HCT116 (cell line): ENCODE measurements at regions not wholly inside any gene's neighbourhood (a gene's known extent, or its start where the extent isn't known, plus 50 kb on each side); places are given as distances from the start of the nearest gene placed in this dataset.

Source experiments
- ATAC-seq: fragments of 200-7000 bp; cut with Tn5 transposase; 2 replicates; pipeline ENCODE4 v1.9.1; 2020; ENCODE audit warnings: mild to moderate bottlenecking, moderate library complexity
- BruUV-seq: library from RNA; stranded (reverse); fragments of 400-500 nt; replicated peaks from 2 replicates; lab custom pipeline; 2021; lab: Mats Ljungman, UMichigan
- CTCF ChIA-PET: fragments of 300-600 bp; sonication (Branson Sonifier 250); formaldehyde crosslinking; loops from one replicate; lab custom pipeline; 2021; ENCODE audit warnings: antibody characterized with exemption; lab: Charles Lee
- POLR2A ChIA-PET: fragments of 300-600, 350-600 bp; sonication (Branson Sonifier 250); formaldehyde crosslinking; loops from one replicate; lab custom pipeline; 2021; ENCODE audit warnings: antibody characterized with exemption; lab: Charles Lee
- RAD21 ChIA-PET, 2 experiments: fragments of 300-600 bp; sonication (Branson Sonifier 250); formaldehyde crosslinking; loops; one replicate each; lab custom pipeline; 2023; ENCODE audit warnings: low total read pairs in 2 of 2; ENCODE audit not compliant: uncharacterized antibody in 2 of 2, unreplicated experiment in 2 of 2, low non-redundant PET in 1 of 2; lab: Charles Lee
- DNase-seq: peaks from one replicate; pipeline ENCODE4 v3.0.0-alpha.2; 2010; ENCODE audit warnings: low read depth, low spot score
- H2AFZ ChIP-seq: fragments of 200-600 bp; shearing (Covaris generic), sonication (generic); 2 replicates; pipeline ENCODE4 v1.6.1; 2017; ENCODE audit warnings: low read depth, mixed run types, mixed read lengths, antibody characterized with exemption, low read length; ENCODE audit not compliant: poor library complexity, severe bottlenecking
- H3K27ac ChIP-seq: 2 replicates; pipeline ENCODE4 v1.5.1; 2012; ENCODE audit warnings: low read depth, low read length
- H3K27me3 ChIP-seq: fragments of 200-600 bp; sonication (generic); 2 replicates; pipeline ENCODE4 v1.6.1; 2016; ENCODE audit warnings: mixed run types, low read length, mixed read lengths; ENCODE audit not compliant: insufficient read depth
- H3K36me3 ChIP-seq, 2 experiments: fragments of 200-500 bp in 1 of 2; fragments of 200-600 bp in 1 of 2; sonication (Bioruptor generic) in 1 of 2; sonication (generic) in 1 of 2; 2 replicates each; pipeline versions ENCODE4 v1.5.1 to v1.6.1; 2014 to 2016; ENCODE audit warnings: low read length in 2 of 2, inconsistent platforms in 1 of 2, mixed read lengths in 1 of 2, mixed run types in 1 of 2; ENCODE audit not compliant: insufficient read depth in 2 of 2, control insufficient read depth in 1 of 2
- H3K4me1 ChIP-seq, 2 experiments: fragments of 200-600 bp in 1 of 2; sonication (generic) in 1 of 2; 2 replicates each; pipeline versions ENCODE4 v1.5.1 to v1.6.1; 2012 to 2017; ENCODE audit warnings: low read length in 2 of 2, inconsistent platforms in 1 of 2, mild to moderate bottlenecking in 1 of 2, mixed read lengths in 1 of 2, mixed run types in 1 of 2, moderate library complexity in 1 of 2; ENCODE audit not compliant: insufficient read depth in 2 of 2, control insufficient read depth in 1 of 2
- H3K4me2 ChIP-seq: fragments of 200-600 bp; sonication (generic); 2 replicates; pipeline ENCODE4 v1.6.1; 2017; ENCODE audit warnings: mixed run types, low read length, mixed read lengths
- H3K4me3 ChIP-seq, 2 experiments: fragments of 200-600 bp in 1 of 2; sonication (generic) in 1 of 2; replicated peaks in 1 of 2; 2 replicates each; pipeline ENCODE4 v1.5.1; 2011 to 2016; ENCODE audit warnings: low read length in 2 of 2, control low read depth in 1 of 2, low read depth in 1 of 2, mild to moderate bottlenecking in 1 of 2, mixed read lengths in 1 of 2, mixed run types in 1 of 2
- H3K79me2 ChIP-seq: fragments of 200-600 bp; sonication (generic); 2 replicates; pipeline ENCODE4 v1.6.1; 2017; ENCODE audit warnings: mild to moderate bottlenecking, mixed run types, low read length, moderate library complexity, mixed read lengths; ENCODE audit not compliant: insufficient read depth
- H3K9ac ChIP-seq: fragments of 200-600 bp; sonication (generic); 2 replicates; pipeline ENCODE4 v1.6.1; 2016; ENCODE audit warnings: low read length, mixed read lengths
- H3K9me2 ChIP-seq: fragments of 200-600 bp; sonication (generic), shearing (Covaris generic); 2 replicates; pipeline ENCODE4 v1.6.1; 2017; ENCODE audit warnings: mixed run types, mild to moderate bottlenecking, moderate library complexity; ENCODE audit not compliant: insufficient read depth
- H3K9me3 ChIP-seq, 2 experiments: fragments of 200-500 bp in 1 of 2; fragments of 200-600 bp in 1 of 2; sonication (Bioruptor generic) in 1 of 2; sonication (generic) in 1 of 2; 2 replicates each; pipeline ENCODE4 v1.6.1; 2014 to 2017; ENCODE audit warnings: low read length in 2 of 2, mixed read lengths in 2 of 2, inconsistent platforms in 1 of 2, low read depth in 1 of 2, mild to moderate bottlenecking in 1 of 2, mixed run types in 1 of 2, moderate library complexity in 1 of 2; ENCODE audit not compliant: control insufficient read depth in 1 of 2, insufficient read depth in 1 of 2
- H4K20me1 ChIP-seq: fragments of 200-600 bp; sonication (generic), shearing (Covaris generic); 2 replicates; pipeline ENCODE4 v1.6.1; 2017; ENCODE audit warnings: mixed run types, mild to moderate bottlenecking, moderate library complexity; ENCODE audit not compliant: insufficient read depth
- ATF3 ChIP-seq: IDR thresholded peaks from 2 replicates; pipeline ENCODE4 v1.6.1; 2012
- CBX3 ChIP-seq: IDR thresholded peaks from 2 replicates; pipeline ENCODE4 v1.6.1; 2012; ENCODE audit warnings: low read depth
- CEBPB ChIP-seq: IDR thresholded peaks from 2 replicates; pipeline ENCODE4 v1.6.1; 2012; ENCODE audit warnings: low read depth
- CTCF ChIP-seq, 3 experiments: fragments of 200-600 bp in 1 of 3; sonication (generic) in 1 of 3; IDR thresholded peaks in 2 of 3; conservative IDR thresholded peaks in 1 of 3; 2 replicates each; pipeline ENCODE4 v1.5.1; 2012 to 2017; ENCODE audit warnings: low read depth in 2 of 3, low read length in 2 of 3, antibody characterized with exemption in 1 of 3, borderline replicate concordance in 1 of 3, control low read depth in 1 of 3, mild to moderate bottlenecking in 1 of 3, mixed read lengths in 1 of 3, mixed run types in 1 of 3, moderate library complexity in 1 of 3; ENCODE audit not compliant: insufficient read depth in 1 of 3
- EGR1 ChIP-seq: IDR thresholded peaks from 2 replicates; pipeline ENCODE4 v1.6.1; 2012; ENCODE audit warnings: low read depth
- ELF1 ChIP-seq: IDR thresholded peaks from 2 replicates; pipeline ENCODE4 v1.6.1; 2012; ENCODE audit warnings: low read depth, borderline replicate concordance
- EZH2 ChIP-seq: fragments of 200-600 bp; sonication (generic); IDR thresholded peaks from 2 replicates; pipeline ENCODE4 v1.6.1; 2017; ENCODE audit warnings: antibody characterized with exemption, mixed run types
- EZH2phosphoT487 ChIP-seq: fragments of 200-600 bp; IDR thresholded peaks from 2 replicates; pipeline ENCODE4 v1.6.1; 2018; ENCODE audit warnings: antibody characterized with exemption, borderline replicate concordance
- FOSL1 ChIP-seq: IDR thresholded peaks from 2 replicates; pipeline ENCODE4 v1.6.1; 2012; ENCODE audit warnings: low read depth
- JUND ChIP-seq: IDR thresholded peaks from 2 replicates; pipeline ENCODE4 v1.6.1; 2012
- MAX ChIP-seq: IDR thresholded peaks from 2 replicates; pipeline ENCODE4 v1.6.1; 2012
- POLR2A ChIP-seq: IDR thresholded peaks from 2 replicates; pipeline ENCODE4 v1.7.0; 2011; ENCODE audit warnings: borderline replicate concordance; ENCODE audit not compliant: insufficient read depth, insufficient read length; ENCODE audit errors: extremely low read depth
- RAD21 ChIP-seq: IDR thresholded peaks from 2 replicates; pipeline ENCODE4 v1.6.1; 2012; ENCODE audit warnings: low read depth, mild to moderate bottlenecking
- SIN3A ChIP-seq: IDR thresholded peaks from 2 replicates; pipeline ENCODE4 v1.6.1; 2012; ENCODE audit warnings: low read depth
- SP1 ChIP-seq: IDR thresholded peaks from 2 replicates; pipeline ENCODE4 v1.6.1; 2012; ENCODE audit warnings: low read depth
- SRF ChIP-seq: IDR thresholded peaks from 2 replicates; pipeline ENCODE4 v1.6.1; 2012; ENCODE audit warnings: low read depth
- TCF7L2 ChIP-seq: IDR thresholded peaks from 2 replicates; pipeline ENCODE4 v1.7.0; 2011; ENCODE audit warnings: borderline replicate concordance, inconsistent platforms; ENCODE audit not compliant: insufficient read depth, insufficient read length; ENCODE audit errors: extremely low read depth
- ZFX ChIP-seq: fragments of 450-650 bp; IDR thresholded peaks from 2 replicates; pipeline ENCODE4 v1.6.1; 2017
- intact Hi-C: fragments of 100-400 bp; cut with micrococcal nuclease; formaldehyde crosslinking; loops from 2 replicates; pipeline ENCODE4 v1.10.0; 2022

- no peaks in the 10 kb centered on the region for H4K20me1 ChIP-seq
- RAD21 ChIA-PET = no interaction called here
- H3K27ac ChIP-seq = no peak overlapping the region
- no peak overlapping the region for H2AFZ ChIP-seq
- POLR2A ChIA-PET = no interaction called here
- intact Hi-C loops = no loop called here
- CTCF ChIA-PET = no interaction called here
- BruUV-seq = no TSS peak
- no peak overlapping the region for H3K4me3 ChIP-seq
- ATAC-seq = no peak
- H3K9me2 ChIP-seq = no peaks in the 10 kb centered on the region
- TF ChIP-seq TCF7L2 = no peak
- TF ChIP-seq POLR2A = no peak
- TF ChIP-seq ATF3 = no peak
- no peak for TF ChIP-seq JUND
- TF ChIP-seq ELF1 = no peak
- TF ChIP-seq EZH2 = no peak
- no peak for TF ChIP-seq CEBPB
- TF ChIP-seq EZH2phosphoT487 = no peak
- no peak for TF ChIP-seq RAD21
- no peak for TF ChIP-seq CBX3
- no peak for TF ChIP-seq MAX
- no peak for TF ChIP-seq ZFX
- TF ChIP-seq, all 23 proteins: peak for 0
- no peaks in the 10 kb centered on the region for H3K79me2 ChIP-seq
- H3K9me3 ChIP-seq = peaks cover 0 to 3% of the 10 kb centered on the region in 2 experiments; a peak in 1 of 4 replicates
- no peaks in the 10 kb centered on the region for H3K4me1 ChIP-seq
- no peaks in the 10 kb centered on the region for H3K36me3 ChIP-seq
- no peak overlapping the region for H3K9ac ChIP-seq
- no peak overlapping the region for H3K4me2 ChIP-seq
- H3K27me3 ChIP-seq = no peaks in the 10 kb centered on the region
- no peak for DNase-seq
These were observed 505.5 kb upstream of the FAM98A start for GRCh38 chr2:34104601-34105000.

GRCh38 chr2:34103437-34103836 lies 504.3 kb upstream of the FAM98A start:
- DNase-seq = no peak
- Histone ChIP-seq H3K9ac (no peak overlapping the region), H2AFZ (no peak overlapping the region), H3K27ac (no peak overlapping the region), H3K4me2 (no peak overlapping the region), H3K79me2 (no peaks in the 10 kb centered on the region), H3K4me3 (no peak overlapping the region), H3K9me3 (peaks cover 0 to 3% of the 10 kb centered on the region in 2 experiments; a peak in 1 of 4 replicates), H3K9me2 (no peaks in the 10 kb centered on the region), H4K20me1 (no peaks in the 10 kb centered on the region), H3K36me3 (no peaks in the 10 kb centered on the region), H3K27me3 (no peaks in the 10 kb centered on the region), H3K4me1 (no peaks in the 10 kb centered on the region)
- BruUV-seq = no TSS peak
- ATAC-seq = no peak
- intact Hi-C loops = no loop called here
- POLR2A ChIA-PET = no interaction called here
- CTCF ChIA-PET = no interaction called here
- RAD21 ChIA-PET = no interaction called here
- TF ChIP-seq TCF7L2 (no peak), CTCF (IDR thresholded peaks at IDR 0.05 in 2 of 3, conservative IDR thresholded peaks at IDR 0.05 in 1 of 3; ENCODE audit: borderline replicate concordance in 1 of 3, insufficient read depth in 1 of 3, low read depth in 2 of 3, low read length in 2 of 3) (no peak), SIN3A (no peak), RAD21 (no peak), SRF (no peak), FOSL1 (no peak), SP1 (no peak), CBX3 (no peak), ZFX (no peak), EGR1 (no peak), CEBPB (no peak), MAX (no peak), POLR2A (no peak)
